ENCODE measurements at regions not wholly inside any gene's neighbourhood (a gene's known extent, or its start where the extent isn't known, plus 50 kb on each side); places are given as distances from the start of the nearest gene placed in this dataset.
A peak's percentile ranks its signal among the peaks of the same experiment; 100 is the strongest.

- intact Hi-C loops (cut with DNase I), result no loop called here
- Histone ChIP-seq H3K27me3 (no peaks in the 10 kb centered on the region), H3K9me3 (no peaks in the 10 kb centered on the region), H3K4me3 (replicated peaks in 1 of 3) (no peak overlapping the region), H3K4me1 (no peaks in the 10 kb centered on the region), H3K27ac (no peak overlapping the region), H3K36me3 (no peaks in the 10 kb centered on the region)
- no peak for DNase-seq
- TF ChIP-seq CTCF (IDR thresholded peaks at IDR 0.05) (no peak), POLR2A (IDR thresholded peaks at IDR 0.05) (no peak)
- 52 to 59% methylated on average over 5 of the region's 5 CpGs for WGBS, 2 donors
Measured at GRCh38 chr4:183773790-183774189, 114.7 kb downstream of the TRAPPC11 start.

- TF ChIP-seq POLR2A (IDR thresholded peaks at IDR 0.05), result no peak
- no peak for TF ChIP-seq CTCF (IDR thresholded peaks at IDR 0.05)
- Histone ChIP-seq H3K4me3 (replicated peaks in 1 of 3) (no peak overlapping the region), H3K27me3 (no peaks in the 10 kb centered on the region), H3K36me3 (no peaks in the 10 kb centered on the region), H3K4me1 (peaks cover 15 to 17% of the 10 kb centered on the region in 2 donors), H3K27ac (no peak overlapping the region), H3K9me3 (no peaks in the 10 kb centered on the region)
- intact Hi-C loops (cut with DNase I), result no loop called here
- DNase-seq, result no peak
- WGBS, 2 donors, result 91 to 93% methylated on average over 4 of the region's 4 CpGs
Measured at GRCh38 chr4:183783306-183783705, 121.8 kb upstream of the STOX2 start.

GRCh38 chr4:183783991-183784553 is 121.0 kb upstream of the STOX2 start:
- Histone ChIP-seq H3K27ac (peak overlapping the region; percentile 13 to 48 (median 45)), H3K9me3 (no peaks in the 10 kb centered on the region), H3K36me3 (no peaks in the 10 kb centered on the region), H3K27me3 (no peaks in the 10 kb centered on the region), H3K4me3 (replicated peaks in 1 of 3) (no peak overlapping the region), H3K4me1 (peaks cover 15 to 17% of the 10 kb centered on the region in 2 donors)
- peak; percentile 51 to 62 for DNase-seq
- intact Hi-C loops (cut with DNase I), result no loop called here
- 23 to 26% methylated on average over 6 of the region's 6 CpGs for WGBS, 2 donors
- no peak for TF ChIP-seq POLR2A (IDR thresholded peaks at IDR 0.05)
- no peak for TF ChIP-seq CTCF (IDR thresholded peaks at IDR 0.05)

- 71 to 92% methylated on average over 3 of the region's 3 CpGs for WGBS, 2 donors
- H3K4me1 ChIP-seq, result peaks cover 15 to 17% of the 10 kb centered on the region in 2 donors
- H3K36me3 ChIP-seq, result no peaks in the 10 kb centered on the region
- no peaks in the 10 kb centered on the region for H3K9me3 ChIP-seq
- TF ChIP-seq CTCF (IDR thresholded peaks at IDR 0.05) (no peak), POLR2A (IDR thresholded peaks at IDR 0.05) (no peak)
- no peaks in the 10 kb centered on the region for H3K27me3 ChIP-seq
- DNase-seq, result no peak
- H3K27ac ChIP-seq, result no peak overlapping the region
- intact Hi-C loops (cut with DNase I), result no loop called here
- H3K4me3 ChIP-seq (replicated peaks in 1 of 3), result no peak overlapping the region
Measured at GRCh38 chr4:183788308-183788905, 116.7 kb upstream of the STOX2 start.

GRCh38 chr4:183789657-183790056 is 115.5 kb upstream of the STOX2 start:
- no peaks in the 10 kb centered on the region for H3K9me3 ChIP-seq

More at GRCh38 chr4:183789657-183790056, 115.5 kb upstream of the STOX2 start:
- no peaks in the 10 kb centered on the region for H3K27me3 ChIP-seq
- intact Hi-C loops (cut with DNase I), result no loop called here
- no peak overlapping the region for H3K27ac ChIP-seq
- no peaks in the 10 kb centered on the region for H3K36me3 ChIP-seq
- DNase-seq, result no peak
- TF ChIP-seq POLR2A (IDR thresholded peaks at IDR 0.05) (no peak), CTCF (IDR thresholded peaks at IDR 0.05) (no peak)
- peaks cover 5 to 14% of the 10 kb centered on the region in 2 donors for H3K4me1 ChIP-seq
- WGBS, 2 donors, result 92 to 94% methylated on average over 3 of the region's 3 CpGs
- no peak overlapping the region for H3K4me3 ChIP-seq (replicated peaks in 1 of 3)

All from thyroid gland (tissue), 4 donors.